ENCODE measurements at regions not wholly inside any gene's neighbourhood (a gene's known extent, or its start where the extent isn't known, plus 50 kb on each side); places are given as distances from the start of the nearest gene placed in this dataset.
"Not testable (repeated sequence)": the region's sequence is repeated elsewhere in the genome, so short reads cannot be mapped to it uniquely, and the experiment has no call there.

- DNase-seq, result no peak
These were observed 1170.0 kb upstream of the CITED2 start for GRCh38 chr6:140544431-140544830.

- no peak for DNase-seq
These were observed 1168.4 kb upstream of the CITED2 start for GRCh38 chr6:140542863-140543262.

- DNase-seq, result no peak
These were observed 1166.8 kb upstream of the CITED2 start for GRCh38 chr6:140541288-140541687.

- DNase-seq, result no peak
These were observed 1166.3 kb upstream of the CITED2 start for GRCh38 chr6:140540743-140541142.

GRCh38 chr6:140538926-140539325 is 1164.5 kb upstream of the CITED2 start:
- no peak for DNase-seq

- DNase-seq, result no peak
These were observed 1163.6 kb upstream of the CITED2 start for GRCh38 chr6:140537834-140538705.

GRCh38 chr6:140537211-140537610 is 1162.8 kb upstream of the CITED2 start:
- no peak for DNase-seq

GRCh38 chr6:140535511-140535910 is 1161.1 kb upstream of the CITED2 start:
- no peak for DNase-seq

GRCh38 chr6:140533526-140533925 is 1159.1 kb upstream of the CITED2 start:
- no peak for DNase-seq

- no peak for DNase-seq
These were observed 1130.3 kb upstream of the CITED2 start for GRCh38 chr6:140504776-140505175.

- DNase-seq, result no peak
These were observed 1126.4 kb upstream of the CITED2 start for GRCh38 chr6:140500849-140501248.

GRCh38 chr6:140499607-140500006 is 1125.2 kb upstream of the CITED2 start:
- no peak for DNase-seq

GRCh38 chr6:140494321-140495108 is 1120.1 kb upstream of the CITED2 start:
- no peak for DNase-seq

GRCh38 chr6:140493470-140493869 is 1119.0 kb upstream of the CITED2 start:
- DNase-seq, result not testable (repeated sequence)

GRCh38 chr6:140490081-140490480 is 1115.6 kb upstream of the CITED2 start:
- DNase-seq, result no peak

- no peak for DNase-seq
These were observed 1113.1 kb upstream of the CITED2 start for GRCh38 chr6:140487586-140487985.

- no peak for DNase-seq
These were observed 1112.3 kb upstream of the CITED2 start for GRCh38 chr6:140486450-140487361.

GRCh38 chr6:140485740-140486449 is 1111.4 kb upstream of the CITED2 start:
- DNase-seq, result peak in 1 of 2 donors; percentile 5

- DNase-seq, result no peak
These were observed 1106.4 kb upstream of the CITED2 start for GRCh38 chr6:140480852-140481251.

GRCh38 chr6:140478631-140479030 is 1104.2 kb upstream of the CITED2 start:
- DNase-seq, result no peak

- DNase-seq, result no peak
These were observed 1100.6 kb upstream of the CITED2 start for GRCh38 chr6:140475086-140475485.

- no peak for DNase-seq
These were observed 1090.3 kb upstream of the CITED2 start for GRCh38 chr6:140464720-140465119.
